ENCODE measurements at regions not wholly inside any gene's neighbourhood (a gene's known extent, or its start where the extent isn't known, plus 50 kb on each side); places are given as distances from the start of the nearest gene placed in this dataset.

GRCh38 chr10:56561336-56561735 is 200.3 kb upstream of the ZWINT start:
- Histone ChIP-seq H3K36me3 (ENCODE audit: insufficient read depth) (no peaks in the 10 kb centered on the region), H3K79me2 (ENCODE audit: insufficient read depth, low read depth) (no peaks in the 10 kb centered on the region), H3K4me2 (no peak overlapping the region), H4K20me1 (ENCODE audit: insufficient read depth) (no peaks in the 10 kb centered on the region), H3K27me3 (ENCODE audit: insufficient read depth, low read depth) (no peaks in the 10 kb centered on the region), H3K27ac (no peak overlapping the region), H2AFZ (ENCODE audit: low read depth) (no peak overlapping the region), H3K9ac (no peak overlapping the region), H3K4me3 (IDR thresholded peaks at IDR 0.05; ENCODE audit: insufficient read depth, low read depth, low read length) (no peak overlapping the region), H3K4me1 (ENCODE audit: low read depth, poor library complexity, severe bottlenecking) (no peaks in the 10 kb centered on the region)
- no peak for TF ChIP-seq CTCF (conservative IDR thresholded peaks at IDR 0.05; ENCODE audit: low read depth, low read length)

- H3K9ac ChIP-seq: no peak overlapping the region
- no peak overlapping the region for H3K4me3 ChIP-seq (IDR thresholded peaks at IDR 0.05; ENCODE audit: insufficient read depth, low read depth, low read length)
- H2AFZ ChIP-seq (ENCODE audit: low read depth): no peak overlapping the region
- no peak for TF ChIP-seq CTCF (conservative IDR thresholded peaks at IDR 0.05; ENCODE audit: low read depth, low read length)
- H3K79me2 ChIP-seq (ENCODE audit: insufficient read depth, low read depth): no peaks in the 10 kb centered on the region
- no peaks in the 10 kb centered on the region for H3K4me1 ChIP-seq (ENCODE audit: low read depth, poor library complexity, severe bottlenecking)
- no peak overlapping the region for H3K27ac ChIP-seq
- no peaks in the 10 kb centered on the region for H3K36me3 ChIP-seq (ENCODE audit: insufficient read depth)
- H4K20me1 ChIP-seq (ENCODE audit: insufficient read depth): no peaks in the 10 kb centered on the region
- H3K4me2 ChIP-seq: no peak overlapping the region
- no peaks in the 10 kb centered on the region for H3K27me3 ChIP-seq (ENCODE audit: insufficient read depth, low read depth)
These were observed 190.0 kb upstream of the ZWINT start for GRCh38 chr10:56551037-56551436.

- no peak overlapping the region for H3K4me3 ChIP-seq (IDR thresholded peaks at IDR 0.05; ENCODE audit: insufficient read depth, low read depth, low read length)
- no peak overlapping the region for H2AFZ ChIP-seq (ENCODE audit: low read depth)
- H3K36me3 ChIP-seq (ENCODE audit: insufficient read depth): no peaks in the 10 kb centered on the region
- H4K20me1 ChIP-seq (ENCODE audit: insufficient read depth): no peaks in the 10 kb centered on the region
- H3K4me2 ChIP-seq: no peak overlapping the region
- no peak overlapping the region for H3K9ac ChIP-seq
- H3K79me2 ChIP-seq (ENCODE audit: insufficient read depth, low read depth): no peaks in the 10 kb centered on the region
- no peaks in the 10 kb centered on the region for H3K27me3 ChIP-seq (ENCODE audit: insufficient read depth, low read depth)
- H3K4me1 ChIP-seq (ENCODE audit: low read depth, poor library complexity, severe bottlenecking): no peaks in the 10 kb centered on the region
- no peak overlapping the region for H3K27ac ChIP-seq
- no peak for TF ChIP-seq CTCF (conservative IDR thresholded peaks at IDR 0.05; ENCODE audit: low read depth, low read length)
These were observed 186.1 kb upstream of the ZWINT start for GRCh38 chr10:56547163-56547562.

GRCh38 chr10:56537984-56538383 is 176.9 kb upstream of the ZWINT start:
- no peaks in the 10 kb centered on the region for H3K4me1 ChIP-seq (ENCODE audit: low read depth, poor library complexity, severe bottlenecking)
- H3K4me2 ChIP-seq: no peak overlapping the region
- no peak overlapping the region for H3K27ac ChIP-seq
- H3K79me2 ChIP-seq (ENCODE audit: insufficient read depth, low read depth): no peaks in the 10 kb centered on the region
- H4K20me1 ChIP-seq (ENCODE audit: insufficient read depth): no peaks in the 10 kb centered on the region
- no peaks in the 10 kb centered on the region for H3K36me3 ChIP-seq (ENCODE audit: insufficient read depth)
- no peak overlapping the region for H3K9ac ChIP-seq
- TF ChIP-seq CTCF (conservative IDR thresholded peaks at IDR 0.05; ENCODE audit: low read depth, low read length): no peak
- H2AFZ ChIP-seq (ENCODE audit: low read depth): no peak overlapping the region
- no peak overlapping the region for H3K4me3 ChIP-seq (IDR thresholded peaks at IDR 0.05; ENCODE audit: insufficient read depth, low read depth, low read length)
- H3K27me3 ChIP-seq (ENCODE audit: insufficient read depth, low read depth): no peaks in the 10 kb centered on the region

GRCh38 chr10:56522166-56522565 is 161.1 kb upstream of the ZWINT start:
- H3K79me2 ChIP-seq (ENCODE audit: insufficient read depth, low read depth): no peaks in the 10 kb centered on the region
- no peak overlapping the region for H3K9ac ChIP-seq
- no peak overlapping the region for H2AFZ ChIP-seq (ENCODE audit: low read depth)
- H4K20me1 ChIP-seq (ENCODE audit: insufficient read depth): no peaks in the 10 kb centered on the region
- no peaks in the 10 kb centered on the region for H3K36me3 ChIP-seq (ENCODE audit: insufficient read depth)
- H3K4me1 ChIP-seq (ENCODE audit: low read depth, poor library complexity, severe bottlenecking): no peaks in the 10 kb centered on the region
- H3K4me3 ChIP-seq (IDR thresholded peaks at IDR 0.05; ENCODE audit: insufficient read depth, low read depth, low read length): no peak overlapping the region
- TF ChIP-seq CTCF (conservative IDR thresholded peaks at IDR 0.05; ENCODE audit: low read depth, low read length): no peak
- no peak overlapping the region for H3K27ac ChIP-seq
- H3K27me3 ChIP-seq (ENCODE audit: insufficient read depth, low read depth): no peaks in the 10 kb centered on the region
- no peak overlapping the region for H3K4me2 ChIP-seq

Data from KMS-11 (cell line).